ENCODE measurements at regions not wholly inside any gene's neighbourhood (a gene's known extent, or its start where the extent isn't known, plus 50 kb on each side); places are given as distances from the start of the nearest gene placed in this dataset.

DNA sequence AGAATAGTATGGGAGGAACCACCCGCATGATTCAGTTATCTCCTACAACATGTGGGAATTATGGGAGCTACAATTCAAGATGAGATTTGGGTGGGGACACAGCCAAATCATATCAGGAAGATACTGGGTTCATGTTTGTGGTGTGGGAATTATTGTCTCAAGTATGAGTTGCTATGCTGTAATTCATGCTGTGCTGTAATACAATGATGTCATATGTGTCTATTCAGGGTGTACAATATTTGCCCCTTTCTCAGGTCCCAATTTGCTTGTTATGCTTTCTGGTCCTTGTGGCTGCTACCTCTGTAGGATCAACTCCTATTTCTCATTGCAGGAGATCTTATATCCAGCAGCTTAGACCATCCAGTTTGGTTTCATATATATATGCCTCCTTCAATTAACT, 52.2 kb upstream of the ARHGAP20 start:
- H3K4me1 ChIP-seq = no peaks in the 10 kb centered on the region
- ATAC-seq (no peak), DNase-seq (no peak)
- intact Hi-C loops (cut with DNase I; ENCODE audit: low total_unique reads) (no loop called here), in situ Hi-C loops (cut with MboI; ENCODE audit: low sequenced_read_pairs in 4 of 4) (no loop called here)
- no peaks in the 10 kb centered on the region for H3K36me3 ChIP-seq
- no peak overlapping the region for H3K4me3 ChIP-seq
- TF ChIP-seq POLR2A (IDR thresholded peaks at IDR 0.05) = no peak
- TF ChIP-seq, protein P1, sequence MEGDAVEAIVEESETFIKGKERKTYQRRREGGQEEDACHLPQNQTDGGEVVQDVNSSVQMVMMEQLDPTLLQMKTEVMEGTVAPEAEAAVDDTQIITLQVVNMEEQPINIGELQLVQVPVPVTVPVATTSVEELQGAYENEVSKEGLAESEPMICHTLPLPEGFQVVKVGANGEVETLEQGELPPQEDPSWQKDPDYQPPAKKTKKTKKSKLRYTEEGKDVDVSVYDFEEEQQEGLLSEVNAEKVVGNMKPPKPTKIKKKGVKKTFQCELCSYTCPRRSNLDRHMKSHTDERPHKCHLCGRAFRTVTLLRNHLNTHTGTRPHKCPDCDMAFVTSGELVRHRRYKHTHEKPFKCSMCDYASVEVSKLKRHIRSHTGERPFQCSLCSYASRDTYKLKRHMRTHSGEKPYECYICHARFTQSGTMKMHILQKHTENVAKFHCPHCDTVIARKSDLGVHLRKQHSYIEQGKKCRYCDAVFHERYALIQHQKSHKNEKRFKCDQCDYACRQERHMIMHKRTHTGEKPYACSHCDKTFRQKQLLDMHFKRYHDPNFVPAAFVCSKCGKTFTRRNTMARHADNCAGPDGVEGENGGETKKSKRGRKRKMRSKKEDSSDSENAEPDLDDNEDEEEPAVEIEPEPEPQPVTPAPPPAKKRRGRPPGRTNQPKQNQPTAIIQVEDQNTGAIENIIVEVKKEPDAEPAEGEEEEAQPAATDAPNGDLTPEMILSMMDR (IDR thresholded peaks at IDR 0.05 in 4 of 5, conservative IDR thresholded peaks at IDR 0.05 in 1 of 5) = no peak
- no peaks in the 10 kb centered on the region for H3K27me3 ChIP-seq
- no peaks in the 10 kb centered on the region for H3K9me3 ChIP-seq
- H3K27ac ChIP-seq = no peak overlapping the region

DNA sequence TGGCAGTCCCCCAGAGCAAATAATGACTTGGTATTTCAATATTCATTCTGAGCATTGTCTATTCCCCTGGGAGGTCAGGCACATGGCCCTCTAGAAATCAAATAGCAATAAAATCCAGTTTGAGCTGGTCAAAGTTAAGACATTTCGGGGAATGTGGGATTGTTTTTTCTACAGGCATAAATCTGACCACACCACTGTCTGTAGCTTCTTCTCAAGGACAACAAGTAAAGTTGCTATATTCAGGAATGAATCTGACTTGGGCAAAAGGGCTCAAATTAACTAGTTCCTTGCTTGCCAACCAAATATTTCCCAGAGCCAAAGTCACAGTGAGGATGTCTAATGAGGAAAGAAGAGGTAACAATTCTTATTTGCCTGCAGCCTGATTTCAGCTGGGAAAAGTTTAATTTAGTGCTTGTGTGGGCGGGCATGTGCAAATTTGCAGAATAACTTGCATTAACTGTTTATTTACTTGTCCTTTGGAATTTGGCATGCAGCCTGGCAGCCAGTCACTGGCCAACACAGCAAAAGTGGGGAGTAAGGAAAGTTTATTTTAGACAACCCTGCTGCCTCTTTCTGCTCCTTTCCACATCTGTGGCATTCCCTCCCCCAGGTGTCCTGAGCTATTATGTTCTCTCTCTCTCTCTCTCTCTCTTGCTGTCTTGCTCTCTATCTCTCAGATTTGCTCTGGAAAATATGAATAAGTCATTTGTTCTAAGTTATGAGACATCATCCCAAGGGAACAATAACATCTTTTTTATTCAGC, 51.2 kb upstream of the ARHGAP20 start:
- intact Hi-C loops (cut with DNase I; ENCODE audit: low total_unique reads) = no loop called here
- in situ Hi-C loops (cut with MboI; ENCODE audit: low sequenced_read_pairs in 4 of 4) = no loop called here
- DNase-seq (no peak), ATAC-seq (no peak)
- Histone ChIP-seq H3K27me3 (no peaks in the 10 kb centered on the region), H3K27ac (no peak overlapping the region), H3K4me1 (no peaks in the 10 kb centered on the region), H3K4me3 (no peak overlapping the region), H3K9me3 (no peaks in the 10 kb centered on the region), H3K36me3 (no peaks in the 10 kb centered on the region)
- no peak for TF ChIP-seq POLR2A (IDR thresholded peaks at IDR 0.05)
- TF ChIP-seq, protein P1 (IDR thresholded peaks at IDR 0.05 in 4 of 5, conservative IDR thresholded peaks at IDR 0.05 in 1 of 5) = no peak

DNA sequence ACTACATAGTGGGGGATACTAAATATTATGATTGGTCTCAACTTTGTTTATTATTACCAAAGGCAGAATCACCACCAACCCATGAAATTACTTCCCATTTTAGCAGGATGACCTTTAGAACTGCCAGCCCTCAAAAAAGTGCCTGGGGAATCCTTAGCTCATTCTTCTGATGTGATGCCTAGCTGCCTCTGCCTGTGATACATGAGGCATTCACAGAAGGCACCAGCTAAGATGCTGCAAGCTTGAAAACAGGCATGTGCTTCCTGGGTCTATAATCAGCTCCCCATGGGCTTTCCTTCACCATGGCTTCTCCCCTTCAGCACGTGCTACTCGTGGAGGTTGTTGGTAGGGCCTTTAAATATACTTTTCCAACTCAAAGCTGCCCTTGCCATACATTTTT, 50.4 kb upstream of the ARHGAP20 start:
- DNase-seq (no peak), ATAC-seq (no peak)
- H3K27ac ChIP-seq = no peak overlapping the region
- intact Hi-C loops (cut with DNase I; ENCODE audit: low total_unique reads) (no loop called here), in situ Hi-C loops (cut with MboI; ENCODE audit: low sequenced_read_pairs in 4 of 4) (no loop called here)
- no peaks in the 10 kb centered on the region for H3K4me1 ChIP-seq
- TF ChIP-seq POLR2A (IDR thresholded peaks at IDR 0.05) = no peak
- TF ChIP-seq, protein P1 (IDR thresholded peaks at IDR 0.05 in 4 of 5, conservative IDR thresholded peaks at IDR 0.05 in 1 of 5) = no peak
- H3K27me3 ChIP-seq = no peaks in the 10 kb centered on the region
- no peaks in the 10 kb centered on the region for H3K36me3 ChIP-seq
- no peaks in the 10 kb centered on the region for H3K9me3 ChIP-seq
- no peak overlapping the region for H3K4me3 ChIP-seq
